Omental fat pad (tissue), 3 donors: ENCODE measurements at regions not wholly inside any gene's neighbourhood (a gene's known extent, or its start where the extent isn't known, plus 50 kb on each side); places are given as distances from the start of the nearest gene placed in this dataset.
A peak's percentile ranks its signal among the peaks of the same experiment; 100 is the strongest.

Source experiments
- ATAC-seq: fragments of 150-250 bp; one replicate; pipeline ENCODE4 v1.9.1; 2016; ENCODE audit warnings: mild to moderate bottlenecking, moderate library complexity; ENCODE audit not compliant: low FRiP score
- DNase-seq: peaks from one replicate; pipeline ENCODE4 v3.0.0-alpha.2; 2019; ENCODE audit warnings: low spot score
- CTCF ChIP-seq, 3 donors: fragments of 450-650 bp; IDR thresholded peaks; one replicate each; pipeline ENCODE4 v1.5.1; 2016 to 2017; ENCODE audit warnings: antibody characterized with exemption in 3 of 3, mild to moderate bottlenecking in 3 of 3, moderate library complexity in 2 of 3

- DNase-seq (no peak), ATAC-seq (peak; percentile 4)
- no peak for TF ChIP-seq CTCF (IDR thresholded peaks at IDR 0.05)
These were observed 197.4 kb upstream of the DIO3 start for GRCh38 chr14:101363880-101364391.

- no peak for TF ChIP-seq CTCF (IDR thresholded peaks at IDR 0.05)
- ATAC-seq (peak; percentile 79), DNase-seq (peak; percentile 84)
These were observed 196.6 kb upstream of the DIO3 start for GRCh38 chr14:101364503-101365328.

GRCh38 chr14:101365329-101366158 is 195.8 kb upstream of the DIO3 start:
- ATAC-seq = no peak
- no peak for TF ChIP-seq CTCF (IDR thresholded peaks at IDR 0.05)

GRCh38 chr14:101367421-101368261 is 193.7 kb upstream of the DIO3 start:
- no peak for TF ChIP-seq CTCF (IDR thresholded peaks at IDR 0.05)
- ATAC-seq (no peak), DNase-seq (no peak)

More at GRCh38 chr14:101365329-101366158, 195.8 kb upstream of the DIO3 start:
- no peak for DNase-seq

- ATAC-seq (no peak), DNase-seq (no peak)
- TF ChIP-seq CTCF (IDR thresholded peaks at IDR 0.05) = no peak
These were observed 192.7 kb upstream of the DIO3 start for GRCh38 chr14:101368629-101369028.

GRCh38 chr14:101369194-101369915 is 191.9 kb upstream of the DIO3 start:
- no peak for DNase-seq
- no peak for ATAC-seq
- TF ChIP-seq CTCF (IDR thresholded peaks at IDR 0.05) = no peak
